DOHH2 (cell line): ENCODE measurements at regions not wholly inside any gene's neighbourhood (a gene's known extent, or its start where the extent isn't known, plus 50 kb on each side); places are given as distances from the start of the nearest gene placed in this dataset.

Source experiments
- H3F3A ChIP-seq: fragments of 200-600 bp; sonication (generic), shearing (Covaris generic); 2 replicates; pipeline ENCODE4 v1.6.0; 2016; ENCODE audit warnings: antibody characterized with exemption, mild to moderate bottlenecking; ENCODE audit not compliant: control insufficient read depth, insufficient read depth
- H3K27ac ChIP-seq: fragments of 200-600 bp; sonication (generic); 2 replicates; pipeline ENCODE4 v1.5.1; 2014; ENCODE audit warnings: low read depth, mild to moderate bottlenecking, low read length, moderate library complexity
- H3K27me3 ChIP-seq: fragments of 200-600 bp; sonication (generic); 2 replicates; pipeline ENCODE4 v1.6.1; 2014; ENCODE audit warnings: mild to moderate bottlenecking, low read length, mixed read lengths; ENCODE audit not compliant: control insufficient read depth
- H3K36me3 ChIP-seq: fragments of 200-600 bp; sonication (generic); 2 replicates; pipeline ENCODE4 v1.6.1; 2014; ENCODE audit warnings: mild to moderate bottlenecking, low read length, moderate library complexity, mixed read lengths; ENCODE audit not compliant: control insufficient read depth
- H3K4me1 ChIP-seq: fragments of 200-600 bp; sonication (generic); 2 replicates; pipeline ENCODE4 v1.6.1; 2014; ENCODE audit warnings: mild to moderate bottlenecking, low read length, mixed read lengths; ENCODE audit not compliant: control insufficient read depth
- H3K4me2 ChIP-seq: fragments of 200-600 bp; sonication (generic); 2 replicates; pipeline ENCODE4 v1.6.0; 2014; ENCODE audit warnings: mild to moderate bottlenecking, low read length, moderate library complexity
- H3K4me3 ChIP-seq: fragments of 200-600 bp; sonication (generic); 2 replicates; pipeline ENCODE4 v1.5.1; 2014; ENCODE audit warnings: mild to moderate bottlenecking, low read length, mixed read lengths
- H3K79me2 ChIP-seq: fragments of 200-600 bp; sonication (generic); 2 replicates; pipeline ENCODE4 v1.6.1; 2014; ENCODE audit warnings: mild to moderate bottlenecking, low read length, mixed read lengths; ENCODE audit not compliant: control insufficient read depth
- H3K9me2 ChIP-seq: fragments of 200-600 bp; sonication (generic); replicated peaks from 2 replicates; pipeline ENCODE4 v1.6.1; 2014; ENCODE audit warnings: mild to moderate bottlenecking, low read length, mixed read lengths; ENCODE audit not compliant: control insufficient read depth
- H3K9me3 ChIP-seq: fragments of 200-600 bp; sonication (generic); 2 replicates; pipeline ENCODE4 v1.6.1; 2014; ENCODE audit warnings: antibody characterized with exemption, low read length, mixed read lengths; ENCODE audit not compliant: control insufficient read depth, insufficient read depth
- H4K20me1 ChIP-seq: fragments of 200-600 bp; sonication (generic); 2 replicates; pipeline ENCODE4 v1.6.0; 2014; ENCODE audit warnings: low read depth, mild to moderate bottlenecking, antibody characterized with exemption, low read length, moderate library complexity; ENCODE audit not compliant: control insufficient read depth, insufficient read depth
- CTCF ChIP-seq: fragments of 200-600 bp; sonication (generic); IDR thresholded peaks from one replicate; pipeline ENCODE4 v1.5.1; 2014; ENCODE audit warnings: antibody characterized with exemption, mild to moderate bottlenecking, low read depth, low read length; ENCODE audit not compliant: poor library complexity, severe bottlenecking
- EZH2phosphoT487 ChIP-seq: fragments of 200-600 bp; sonication (generic); IDR thresholded peaks from 2 replicates; pipeline ENCODE4 v1.6.1; 2017; ENCODE audit warnings: borderline replicate concordance, mild to moderate bottlenecking, antibody characterized with exemption, low read length, moderate library complexity, mixed read lengths

- H3K36me3 ChIP-seq = no peaks in the 10 kb centered on the region
- H3K79me2 ChIP-seq = no peaks in the 10 kb centered on the region
- no peak for TF ChIP-seq EZH2phosphoT487
- TF ChIP-seq CTCF = no peak
- H3K9me2 ChIP-seq = no peaks in the 10 kb centered on the region
- no peaks in the 10 kb centered on the region for H3K9me3 ChIP-seq
- H3K4me2 ChIP-seq = no peak overlapping the region
- no peaks in the 10 kb centered on the region for H4K20me1 ChIP-seq
- H3K4me3 ChIP-seq = no peak overlapping the region
- H3K27ac ChIP-seq = no peak overlapping the region
- no peaks in the 10 kb centered on the region for H3K27me3 ChIP-seq
- peaks cover 6% of the 10 kb centered on the region; the same call in 1 of the 2 replicates for H3K4me1 ChIP-seq
- no peaks in the 10 kb centered on the region for H3F3A ChIP-seq
Observed at GRCh38 chr9:105144076-105144475, 100.4 kb upstream of the SLC44A1 start.

- Histone ChIP-seq H3F3A (no peaks in the 10 kb centered on the region), H3K27me3 (no peaks in the 10 kb centered on the region), H3K4me2 (no peak overlapping the region), H3K4me1 (peaks cover 6% of the 10 kb centered on the region; the same call in 1 of the 2 replicates), H3K4me3 (no peak overlapping the region), H3K9me3 (no peaks in the 10 kb centered on the region), H3K36me3 (no peaks in the 10 kb centered on the region), H3K79me2 (no peaks in the 10 kb centered on the region), H4K20me1 (no peaks in the 10 kb centered on the region), H3K27ac (no peak overlapping the region), H3K9me2 (no peaks in the 10 kb centered on the region)
- TF ChIP-seq CTCF (no peak), EZH2phosphoT487 (no peak)
Observed at GRCh38 chr9:105144841-105145240, 99.6 kb upstream of the SLC44A1 start.

- Histone ChIP-seq H3K4me3 (no peak overlapping the region), H3K4me1 (peaks cover 8% of the 10 kb centered on the region), H4K20me1 (no peaks in the 10 kb centered on the region), H3K27ac (no peak overlapping the region), H3K27me3 (no peaks in the 10 kb centered on the region), H3F3A (no peaks in the 10 kb centered on the region), H3K9me3 (no peaks in the 10 kb centered on the region), H3K36me3 (no peaks in the 10 kb centered on the region), H3K4me2 (no peak overlapping the region), H3K79me2 (no peaks in the 10 kb centered on the region), H3K9me2 (no peaks in the 10 kb centered on the region)
- no peak for TF ChIP-seq CTCF
- no peak for TF ChIP-seq EZH2phosphoT487
Observed at GRCh38 chr9:105146677-105147076, 97.8 kb upstream of the SLC44A1 start.
